NCI-H226 (cell line): ENCODE measurements at regions not wholly inside any gene's neighbourhood (a gene's known extent, or its start where the extent isn't known, plus 50 kb on each side); places are given as distances from the start of the nearest gene placed in this dataset.

Source experiments
- DNase-seq: peaks from one replicate; pipeline ENCODE4 v3.0.0-alpha.2; 2015

DNA sequence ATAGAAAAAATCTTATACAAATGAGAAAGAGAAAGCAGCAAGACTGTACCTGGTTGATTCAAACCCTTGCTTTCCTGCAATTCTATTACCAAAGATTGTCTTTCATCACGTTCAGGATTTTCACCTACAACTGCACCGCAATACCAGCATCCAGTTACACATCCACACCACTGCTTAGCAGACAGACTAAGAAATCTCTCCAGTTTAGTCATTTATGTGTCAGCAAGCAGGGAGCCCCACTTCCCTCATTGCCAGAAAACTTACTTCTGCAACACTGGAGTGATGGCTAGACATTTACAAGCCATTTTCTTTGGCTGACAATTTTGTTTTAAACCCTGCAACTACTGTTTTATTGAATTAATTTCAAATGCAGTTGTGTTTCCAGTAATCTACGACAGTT, 359.6 kb upstream of the MEOX2 start:
- no peak for DNase-seq

DNA sequence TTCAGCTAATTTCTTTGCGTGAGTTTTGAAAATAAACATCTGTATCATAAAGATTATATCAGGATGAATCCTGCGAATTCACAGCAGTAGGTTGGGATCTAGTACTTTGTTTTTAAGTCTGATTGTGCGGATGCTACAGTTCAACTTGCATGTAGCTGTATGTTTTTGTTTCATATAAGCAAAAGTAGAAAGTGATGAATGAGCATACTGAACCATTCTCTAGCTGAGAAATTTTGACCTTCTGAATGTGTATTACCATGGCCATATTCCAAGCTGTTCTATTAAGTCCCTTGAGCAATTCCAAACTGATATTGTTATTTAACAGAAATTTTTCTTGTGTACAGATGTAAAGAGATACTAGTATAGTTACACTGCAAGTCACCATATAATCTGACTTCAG, 358.8 kb upstream of the MEOX2 start:
- no peak for DNase-seq

DNA sequence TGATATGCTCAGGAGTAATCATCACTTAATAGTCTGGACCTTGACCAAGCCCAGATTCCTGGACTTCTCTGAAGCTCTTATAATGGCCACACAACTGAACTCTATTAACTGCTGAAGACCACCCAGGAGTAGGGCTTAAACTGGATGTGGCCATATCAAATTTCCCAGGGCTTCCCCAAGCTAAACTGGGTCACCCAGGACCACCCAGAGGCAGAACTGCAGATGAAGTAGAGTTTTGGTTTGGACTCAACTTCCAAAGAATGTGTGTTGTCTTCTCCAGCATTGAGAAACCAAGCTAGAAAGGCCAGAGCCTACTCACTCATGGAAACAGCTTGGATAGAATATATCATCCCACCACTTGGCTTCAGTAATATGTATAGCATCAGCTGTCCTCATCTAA, 358.2 kb upstream of the MEOX2 start:
- DNase-seq = no peak

DNA sequence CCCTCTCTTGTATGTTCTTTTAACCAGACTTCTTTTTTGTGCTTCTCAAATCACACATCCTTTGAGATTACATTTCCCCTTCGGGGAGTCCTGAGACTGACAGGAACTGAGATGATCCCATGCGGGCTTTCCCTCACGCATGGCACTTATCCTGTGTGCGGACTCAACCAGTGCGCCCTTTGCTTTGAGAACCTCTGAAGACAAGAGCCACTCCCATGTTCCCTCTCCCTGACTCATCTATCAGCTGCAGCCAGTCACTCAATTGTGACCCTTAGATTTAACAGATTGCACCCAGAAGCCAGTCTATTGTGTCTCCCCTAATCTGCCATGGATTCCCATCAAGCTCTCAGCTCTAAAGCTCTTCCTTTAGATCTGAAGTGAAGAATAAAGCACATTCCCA, 353.9 kb upstream of the MEOX2 start:
- DNase-seq = no peak

DNA sequence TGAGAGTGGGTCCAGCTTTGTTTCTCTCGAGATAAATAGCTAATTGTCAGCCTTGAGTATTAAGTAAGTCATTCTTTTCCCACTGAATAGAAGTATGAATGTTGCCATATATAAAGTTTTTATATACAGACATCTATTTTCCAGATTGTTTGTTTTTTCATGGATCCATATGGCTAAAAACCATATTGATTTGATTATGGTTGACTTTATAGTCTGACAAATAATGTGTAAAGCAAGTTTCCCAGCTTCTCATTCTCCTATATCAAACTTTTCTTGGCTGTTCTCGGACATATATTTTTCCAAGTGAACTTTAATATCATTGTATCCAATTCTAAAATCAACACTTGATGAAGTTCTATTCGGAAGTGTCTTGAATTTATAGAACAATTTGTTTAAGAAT, 352.4 kb upstream of the MEOX2 start:
- no peak for DNase-seq

DNA sequence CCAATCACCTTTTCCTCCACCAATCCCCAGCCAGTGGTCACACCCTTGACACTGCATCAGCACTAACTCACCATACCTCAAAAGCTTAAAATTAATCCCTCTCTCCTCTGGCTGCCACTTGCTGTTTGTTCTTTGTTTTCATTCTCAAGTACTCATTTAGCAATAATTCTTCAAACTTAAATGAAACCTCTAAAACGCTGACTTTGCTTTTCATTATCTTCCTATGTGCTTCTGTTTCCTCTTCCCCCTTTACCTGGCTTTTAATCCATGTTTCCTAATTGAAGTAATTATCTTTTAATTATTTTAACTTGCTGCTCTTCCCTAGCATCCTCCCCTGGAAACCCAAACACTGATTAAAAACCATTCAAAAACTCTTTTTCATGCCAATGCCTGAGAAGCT, 348.9 kb upstream of the MEOX2 start:
- no peak for DNase-seq

DNA sequence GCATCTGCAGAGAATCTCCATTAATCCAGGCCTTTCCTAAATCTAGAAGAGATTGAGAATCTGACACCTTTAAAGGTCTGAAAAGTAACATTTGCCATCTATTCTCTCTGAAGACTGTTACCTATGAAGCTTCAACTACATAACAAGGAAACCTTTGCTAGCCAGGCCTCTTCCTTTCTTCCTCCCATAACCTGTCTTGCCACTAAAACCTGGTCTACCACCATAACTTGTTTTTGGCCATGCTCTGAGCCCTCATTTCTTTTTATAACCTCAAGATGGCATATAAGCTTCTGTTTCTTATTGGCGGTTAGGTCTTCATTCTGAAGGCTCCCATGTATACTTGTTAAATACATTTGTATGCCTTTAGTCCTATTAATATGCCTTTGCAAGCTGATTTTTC, 348.4 kb upstream of the MEOX2 start:
- no peak for DNase-seq

DNA sequence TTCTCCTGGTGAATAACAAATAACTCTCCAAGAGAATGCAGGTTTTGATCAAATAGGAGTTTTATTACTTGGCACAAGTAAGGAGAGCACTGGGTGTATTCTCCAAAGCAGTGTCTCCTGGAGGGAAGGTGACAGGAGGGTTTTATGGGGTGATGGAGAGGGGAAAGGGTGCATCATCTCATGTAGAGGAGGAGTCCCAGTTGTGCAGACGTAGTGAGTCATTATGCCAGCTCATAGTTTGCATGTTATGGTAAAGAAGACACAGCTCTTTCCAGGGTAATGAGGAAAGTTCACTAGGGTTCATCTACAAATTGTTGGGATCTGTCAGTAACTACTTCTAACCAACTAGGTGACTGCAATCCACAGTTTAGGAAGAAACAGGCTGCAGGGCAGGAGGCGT, 347.9 kb upstream of the MEOX2 start:
- peak; percentile 63 for DNase-seq

DNA sequence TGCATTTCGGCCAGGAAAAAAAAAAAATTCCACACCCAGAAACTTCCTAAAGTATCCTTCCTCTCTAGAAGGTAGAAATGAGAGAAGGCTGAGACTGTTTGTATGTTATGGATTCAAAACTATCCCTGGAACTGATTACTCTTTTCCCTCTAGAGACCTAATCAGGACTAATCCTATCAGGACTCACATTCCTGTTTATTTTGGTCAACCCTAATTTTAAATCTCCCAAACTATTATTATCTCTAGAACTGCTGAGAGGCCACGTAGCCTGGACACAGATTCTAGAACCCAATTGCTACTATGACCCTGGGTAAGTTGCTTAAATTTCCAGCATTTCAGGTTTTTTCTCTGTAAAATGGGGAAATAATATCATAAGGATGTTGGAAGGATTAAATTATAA, 346.8 kb upstream of the MEOX2 start:
- no peak for DNase-seq

DNA sequence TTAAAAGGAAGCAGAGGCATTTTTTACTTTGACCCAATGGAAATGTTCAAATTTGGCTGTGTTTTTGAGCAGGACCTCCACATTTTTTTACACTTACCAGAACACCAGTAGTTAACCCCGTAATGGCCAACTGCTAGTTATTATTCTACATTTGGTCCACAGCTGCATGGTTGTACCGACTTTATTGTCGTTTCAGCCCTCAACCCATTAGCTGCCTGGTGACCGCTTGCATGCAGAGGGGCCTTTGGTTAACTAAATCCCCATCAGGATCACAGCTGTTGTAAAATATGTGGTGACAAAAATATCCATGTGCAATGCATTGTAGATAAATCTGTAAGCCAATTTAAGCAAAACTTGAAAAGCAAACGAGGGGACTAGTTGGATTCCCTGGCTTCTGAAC, 342.2 kb upstream of the MEOX2 start:
- DNase-seq = no peak

DNA sequence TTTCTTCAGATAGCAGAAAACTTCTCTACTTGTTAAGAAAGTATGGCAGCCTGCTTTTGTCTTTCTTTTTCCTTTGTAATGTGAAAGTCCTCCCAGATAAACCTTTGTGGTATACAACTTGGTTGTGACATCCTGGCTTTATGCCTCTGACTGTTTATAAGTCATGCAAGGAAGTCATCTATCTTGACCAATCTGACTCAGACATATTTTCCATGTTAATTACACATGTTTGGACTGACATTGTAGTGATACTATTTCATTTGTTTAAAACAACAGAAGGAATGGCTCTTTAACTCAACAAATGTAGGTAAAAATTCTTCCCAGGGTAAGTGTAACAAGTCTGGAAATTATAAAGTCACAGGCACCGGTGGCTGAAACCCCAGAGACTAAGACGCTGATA, 341.6 kb upstream of the MEOX2 start:
- DNase-seq = peak; percentile 95

DNA sequence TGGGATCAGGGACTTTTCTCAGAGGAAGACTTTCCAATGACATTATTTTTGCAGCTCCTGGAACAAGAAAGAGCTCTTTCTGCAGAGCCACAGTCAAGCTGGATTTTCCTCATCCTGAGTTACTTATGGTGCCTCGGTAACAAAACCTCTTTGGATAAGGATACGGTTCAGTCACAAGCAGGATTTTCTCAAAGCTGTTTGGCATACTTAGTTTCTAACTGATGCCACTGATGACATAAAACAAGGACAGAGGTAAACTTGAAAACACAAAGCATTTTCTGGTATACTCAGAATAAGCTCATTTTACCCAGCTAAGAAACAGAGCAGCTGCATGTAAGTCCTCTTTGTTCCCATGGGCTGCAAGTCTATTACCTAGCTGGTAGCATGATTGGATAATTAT, 340.9 kb upstream of the MEOX2 start:
- DNase-seq = no peak

DNA sequence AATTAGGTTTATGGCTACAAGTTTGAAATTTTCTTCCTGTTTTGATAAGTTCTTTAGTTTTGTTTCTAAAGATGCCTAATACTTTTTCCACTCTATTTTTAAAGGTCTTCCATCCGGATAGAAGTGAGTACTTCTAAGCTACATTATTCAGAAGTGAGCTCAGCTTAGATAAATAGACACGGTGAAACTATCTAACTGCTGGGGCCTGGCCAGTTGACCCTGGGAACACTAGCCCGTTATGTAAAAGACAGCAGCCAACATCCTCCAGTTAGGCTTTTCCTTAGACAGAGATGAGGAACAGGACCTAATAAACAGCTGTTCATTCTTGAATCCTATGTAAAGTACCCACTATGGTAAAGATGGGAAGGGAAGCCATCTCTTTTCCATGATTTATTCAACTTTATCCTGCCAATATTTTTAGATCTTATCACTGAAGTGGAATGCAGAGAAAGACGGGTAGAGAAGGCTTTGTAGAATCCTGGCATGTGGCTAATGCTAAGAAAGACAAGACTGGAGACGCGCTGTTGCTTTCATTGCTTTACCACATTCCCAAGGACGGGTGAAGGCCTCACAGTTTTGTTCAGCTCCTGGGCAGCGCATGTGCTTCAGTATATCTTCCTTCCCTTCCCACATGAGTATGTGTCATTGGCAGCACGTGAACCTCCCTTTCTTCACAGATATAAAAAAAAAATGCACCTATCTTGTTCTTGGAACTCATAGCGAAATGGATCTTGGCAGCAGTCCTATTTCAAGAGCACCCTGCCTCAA, 340.0 kb upstream of the MEOX2 start:
- DNase-seq = peak; percentile 95

DNA sequence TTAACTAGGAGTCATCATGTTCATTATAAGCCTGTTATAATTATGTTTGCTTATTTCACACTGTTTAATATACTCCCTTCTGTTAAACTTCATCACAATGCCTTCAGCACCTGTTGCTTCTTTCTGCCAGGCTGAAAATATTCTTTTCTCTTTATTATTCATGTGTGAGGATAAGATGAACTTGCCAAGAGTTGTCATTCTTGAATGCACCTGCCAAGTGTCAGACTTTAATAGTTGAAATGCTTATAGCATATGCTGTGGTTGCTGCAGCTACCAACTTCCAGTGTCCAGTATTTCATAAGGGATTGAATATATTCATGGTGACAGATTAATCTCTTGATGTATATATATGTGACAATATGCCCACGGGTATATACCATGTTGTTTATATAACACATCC, 339.2 kb upstream of the MEOX2 start:
- no peak for DNase-seq

DNA sequence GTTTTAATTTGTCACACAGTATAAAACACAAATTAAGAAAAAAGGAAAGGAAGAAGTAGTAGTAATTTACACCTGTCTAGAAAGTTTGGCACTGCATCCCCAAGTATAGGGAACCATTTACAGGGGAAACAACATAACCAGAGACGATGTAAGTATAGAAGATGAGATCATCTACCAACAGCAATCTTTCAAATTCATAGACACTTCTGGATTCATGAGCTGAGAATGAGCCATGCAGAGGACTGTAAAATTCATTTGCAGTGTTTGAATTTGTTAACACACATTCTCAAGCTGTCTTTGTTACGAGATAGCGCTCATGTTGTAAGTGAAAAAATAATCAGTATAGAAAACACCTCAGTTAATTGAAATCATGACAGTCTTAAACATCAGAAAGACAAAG, 337.0 kb upstream of the MEOX2 start:
- DNase-seq = no peak

DNA sequence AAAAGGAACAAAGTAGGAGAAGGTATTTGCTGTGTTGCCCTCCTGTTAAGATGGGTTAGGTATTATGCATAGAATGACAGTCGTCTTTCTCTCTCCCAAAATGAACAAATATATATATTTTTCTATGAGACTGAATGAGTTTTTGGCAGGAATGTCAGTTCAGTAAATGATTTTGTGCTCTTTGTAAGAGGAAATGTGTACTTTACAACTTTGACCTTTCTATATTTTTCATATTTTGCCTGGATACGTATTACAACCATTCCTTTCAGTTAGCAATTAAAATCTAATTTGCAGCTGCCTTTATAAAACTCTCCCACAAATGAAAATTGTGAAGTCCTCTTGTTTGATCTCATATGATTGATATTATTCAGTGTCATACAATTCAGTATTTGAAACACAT, 336.6 kb upstream of the MEOX2 start:
- DNase-seq = no peak

DNA sequence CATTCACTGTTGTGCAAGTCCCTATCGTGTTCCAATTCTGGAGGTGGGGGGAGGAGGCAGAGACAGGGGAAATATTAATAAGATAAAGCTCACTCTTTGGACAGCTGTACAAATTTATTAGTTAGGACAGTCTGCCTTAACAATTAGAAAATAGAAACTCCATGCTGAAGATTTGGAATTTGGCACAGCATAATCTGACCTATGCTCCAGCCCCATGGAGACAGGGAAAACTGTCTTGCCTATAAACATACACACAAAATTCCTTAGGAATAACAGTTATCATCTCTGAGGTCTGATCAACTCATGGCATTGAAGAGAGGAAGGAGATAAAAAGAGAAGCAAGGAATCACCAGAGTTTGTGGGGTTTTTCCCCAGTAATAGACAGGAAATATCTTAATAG, 335.4 kb upstream of the MEOX2 start:
- DNase-seq = peak; percentile 37

DNA sequence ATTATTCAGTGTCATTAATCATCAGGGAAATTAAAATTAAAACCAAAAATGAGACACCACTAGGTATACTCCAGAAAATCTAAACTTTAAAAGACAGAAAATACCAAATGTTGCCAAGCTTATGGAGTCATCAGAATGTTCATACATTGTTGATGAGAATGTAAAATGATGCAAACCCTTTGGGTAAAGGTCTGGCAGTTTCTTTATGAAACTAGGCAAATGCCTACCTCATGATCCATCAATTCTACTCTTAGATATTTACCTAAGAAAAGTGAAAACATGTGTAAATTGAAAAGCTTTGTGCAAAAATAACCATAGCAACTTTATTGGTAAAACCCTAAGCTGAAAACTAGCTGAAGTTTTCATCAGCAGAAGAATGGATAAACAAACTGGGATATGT, 329.5 kb upstream of the MEOX2 start:
- no peak for DNase-seq

DNA sequence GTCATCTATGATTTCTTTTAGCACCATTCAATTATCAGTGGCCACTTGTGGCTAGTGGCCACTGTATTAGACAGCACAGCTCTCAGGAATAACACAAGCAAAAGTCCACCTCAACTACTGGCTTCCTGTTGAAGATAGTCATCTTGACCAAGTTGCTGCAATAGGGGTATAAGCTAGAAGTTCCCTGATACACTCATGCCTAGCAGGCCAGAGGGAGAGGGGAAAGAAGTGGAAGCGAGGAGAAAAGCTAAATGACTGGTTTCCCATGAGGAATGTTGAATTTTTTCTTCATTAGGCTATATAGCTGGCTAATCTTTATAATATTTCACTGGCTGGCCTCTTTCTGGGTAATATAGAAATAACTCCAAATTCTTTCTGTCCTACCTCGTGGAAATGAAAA, 327.5 kb upstream of the MEOX2 start:
- no peak for DNase-seq

DNA sequence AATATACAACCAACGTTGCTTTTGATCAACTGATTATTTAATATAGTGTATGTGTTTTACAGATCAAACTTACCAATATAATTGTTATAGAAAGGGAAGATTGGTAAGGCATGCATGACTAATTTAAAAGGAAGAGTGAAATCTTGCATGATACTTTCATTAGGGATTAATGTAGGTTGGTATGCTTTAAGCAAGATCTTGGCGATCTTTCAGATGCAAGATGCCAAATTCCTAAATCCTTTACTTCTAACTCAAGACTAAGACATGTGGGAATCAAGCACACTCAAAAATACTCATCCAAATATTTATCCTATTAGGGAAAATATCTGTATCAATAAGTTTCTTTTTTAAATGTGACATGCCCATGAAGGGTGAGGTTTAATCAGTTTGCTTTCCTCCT, 321.4 kb upstream of the MEOX2 start:
- DNase-seq = no peak

DNA sequence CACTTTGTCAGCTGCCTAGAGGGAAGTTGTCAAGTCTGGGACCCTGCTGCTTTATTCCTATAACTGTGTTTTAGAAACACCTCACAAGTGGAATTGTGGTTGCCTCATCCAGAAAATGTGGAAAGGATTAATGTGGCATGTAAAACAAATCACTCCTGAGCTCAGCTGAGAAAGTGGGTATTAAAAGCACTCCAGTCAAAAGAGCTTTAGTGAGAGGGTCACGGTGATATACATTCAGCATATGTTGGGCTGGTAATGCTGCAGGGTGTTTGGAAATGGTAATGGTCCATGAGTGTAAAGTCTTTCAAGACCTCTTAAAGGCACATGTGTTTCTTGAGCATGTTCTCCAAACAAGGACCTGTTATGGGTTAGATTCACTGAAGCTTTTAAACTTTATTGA, 318.2 kb upstream of the MEOX2 start:
- no peak for DNase-seq

DNA sequence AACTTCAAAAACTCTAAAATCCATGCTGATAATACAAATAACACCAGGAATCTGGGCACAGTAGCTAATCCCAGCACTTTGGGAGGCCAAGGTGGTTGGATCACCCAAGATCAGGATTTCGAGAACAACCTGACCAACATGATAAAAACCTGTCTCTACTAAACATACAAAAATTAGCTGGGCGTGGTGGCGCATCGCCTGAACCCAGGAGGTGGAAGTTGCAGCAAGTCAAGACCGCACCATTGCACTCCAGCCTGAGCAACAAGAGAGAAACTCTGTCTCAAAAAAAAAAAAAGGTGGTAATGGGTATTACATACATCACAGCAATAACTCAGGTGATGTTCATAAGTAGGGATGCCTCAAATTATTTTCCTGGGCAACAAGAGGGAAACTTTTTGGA, 315.0 kb upstream of the MEOX2 start:
- DNase-seq = no peak

DNA sequence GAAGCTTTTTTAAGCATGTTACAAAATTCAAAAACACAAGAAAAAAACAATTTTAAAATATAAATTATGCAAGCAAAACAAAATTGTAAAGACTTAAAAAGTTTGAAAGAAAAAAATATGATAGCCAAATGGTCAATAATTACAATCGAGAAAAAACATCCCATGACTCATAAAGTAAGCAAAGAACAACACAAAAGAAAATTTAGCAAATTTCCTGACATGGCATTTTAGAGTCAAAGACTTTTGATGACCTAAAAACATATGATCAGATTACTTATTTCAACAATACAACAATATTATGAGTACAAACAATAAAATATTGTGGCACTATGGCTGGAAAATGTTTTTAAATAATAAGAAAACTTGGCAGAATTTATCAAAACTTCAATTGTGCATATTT, 312.1 kb upstream of the MEOX2 start:
- no peak for DNase-seq

DNA sequence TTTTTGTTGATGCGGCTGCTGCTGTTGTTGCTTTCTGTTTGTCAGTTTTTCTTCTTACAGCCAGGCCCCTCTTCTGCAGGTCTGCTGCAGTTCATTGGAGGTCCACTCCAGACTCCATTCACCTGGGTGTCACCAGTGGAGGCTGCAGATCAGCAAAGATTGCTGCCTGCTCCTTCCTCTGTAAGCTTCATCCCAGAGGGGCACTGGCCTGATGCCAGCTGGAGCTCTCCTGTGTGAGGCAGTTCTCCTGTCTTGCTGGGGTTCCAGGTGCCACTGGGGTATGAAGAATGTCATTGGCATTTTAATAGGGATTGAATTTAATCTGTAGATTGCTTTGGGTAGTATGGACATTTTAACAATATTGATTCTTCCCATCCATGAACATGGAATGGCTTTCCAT, 308.5 kb upstream of the MEOX2 start:
- DNase-seq = no peak

DNA sequence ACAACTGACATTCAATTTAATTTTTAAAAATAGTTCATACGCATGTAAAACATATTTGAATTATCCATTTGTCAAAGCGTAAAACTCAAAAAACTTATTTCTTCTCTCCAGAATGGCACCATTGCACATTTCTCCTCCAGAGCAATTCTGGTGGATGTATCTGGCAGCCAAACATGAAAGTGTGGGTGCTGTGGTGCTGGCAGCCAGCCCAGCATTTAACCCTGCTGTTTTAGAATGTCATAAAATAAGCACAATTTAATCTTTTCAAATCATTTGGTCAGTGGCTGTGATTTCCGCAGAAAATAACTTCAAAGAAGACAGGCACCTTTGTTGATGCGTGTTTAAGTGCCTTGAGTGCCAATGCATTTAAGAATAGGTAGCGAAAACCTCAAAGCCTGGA, 302.7 kb upstream of the MEOX2 start:
- DNase-seq = no peak
